Peyer's patch (tissue), 4 donors: ENCODE measurements at regions not wholly inside any gene's neighbourhood (a gene's known extent, or its start where the extent isn't known, plus 50 kb on each side); places are given as distances from the start of the nearest gene placed in this dataset.

Experiments
- DNase-seq, 3 donors: peaks; one replicate each; pipeline ENCODE4 v3.0.0-alpha.2; 2017 to 2019
- H3K27ac ChIP-seq, 4 donors: fragments of 200-600 bp; sonication (generic); one replicate each; pipeline ENCODE4 v1.5.1; 2016 to 2019
- H3K27me3 ChIP-seq, 2 donors: fragments of 200-600 bp; sonication (generic); one replicate each; pipeline ENCODE4 v1.5.1; 2019
- H3K36me3 ChIP-seq, 3 donors: fragments of 200-600 bp; sonication (generic); one replicate each; pipeline ENCODE4 v1.5.1; 2016 to 2019
- H3K4me1 ChIP-seq, 4 donors: fragments of 200-600 bp; sonication (generic); one replicate each; pipeline ENCODE4 v1.5.1; 2016 to 2019
- H3K4me3 ChIP-seq, 4 donors: fragments of 200-600 bp; sonication (generic); 1 replicate in 3 of 4; 2 replicates in 1 of 4; pipeline ENCODE4 v1.5.1; 2016 to 2019; ENCODE audit warnings: mild to moderate bottlenecking in 1 of 4
- H3K9me3 ChIP-seq, 4 donors: fragments of 200-600 bp; sonication (generic); one replicate each; pipeline ENCODE4 v1.5.1; 2016 to 2019; ENCODE audit warnings: mild to moderate bottlenecking in 1 of 4
- POLR2A ChIP-seq, 2 donors: fragments of 450-650 bp; IDR thresholded peaks; one replicate each; pipeline ENCODE4 v1.5.1; 2017; ENCODE audit warnings: antibody characterized with exemption in 2 of 2, mild to moderate bottlenecking in 2 of 2, moderate library complexity in 2 of 2
- TF ChIP-seq, protein P1 (sequence below), 6 experiments: fragments of 450-650 bp in 4 of 6; fragments of 200-600 bp in 2 of 6; sonication (generic) in 1 of 6; IDR thresholded peaks; one replicate each; pipeline ENCODE4 v1.5.1; 2017 to 2019; ENCODE audit warnings: antibody characterized with exemption in 6 of 6, mild to moderate bottlenecking in 3 of 6, moderate library complexity in 1 of 6

DNA sequence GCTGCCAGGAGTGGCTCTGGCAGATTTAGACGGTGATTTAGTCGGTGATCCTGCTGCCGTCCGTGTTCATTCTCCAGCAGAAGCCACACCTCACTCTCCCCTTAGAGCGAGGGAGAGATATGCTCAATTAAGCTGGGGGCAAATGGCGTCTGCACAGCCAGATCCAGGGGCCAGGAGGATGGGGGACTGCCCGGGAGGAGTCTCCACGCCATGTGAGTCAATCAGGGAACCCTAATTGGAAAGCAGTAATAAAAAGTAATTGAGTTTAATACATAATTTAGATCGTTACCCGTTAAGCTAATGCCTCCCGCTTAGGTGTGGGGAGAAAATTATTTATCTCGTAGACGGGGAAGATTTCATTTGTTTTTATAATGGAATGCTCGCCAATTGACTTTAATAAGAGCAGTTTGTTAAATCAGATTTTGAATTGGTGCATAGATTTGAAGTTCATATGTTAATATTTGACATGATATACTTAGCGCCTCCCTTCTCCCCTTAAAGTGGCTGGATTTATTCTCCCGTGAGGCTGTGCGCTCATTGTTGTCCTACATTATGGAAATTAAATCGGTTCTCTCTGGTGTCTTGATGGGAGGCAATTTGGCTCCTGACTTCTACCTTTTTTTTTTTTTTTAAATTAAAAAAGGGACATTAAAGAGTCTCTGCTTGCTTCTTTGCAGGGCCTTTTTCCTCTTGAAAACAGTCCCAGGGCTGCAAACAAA is 104.9 kb upstream of the C14orf180 start:
- no peak for DNase-seq
- Histone ChIP-seq H3K27me3 (no peaks in the 10 kb centered on the region), H3K4me3 (no peak overlapping the region), H3K36me3 (no peaks in the 10 kb centered on the region), H3K4me1 (no peaks in the 10 kb centered on the region), H3K9me3 (no peaks in the 10 kb centered on the region), H3K27ac (no peak overlapping the region)
- TF ChIP-seq, protein P1, sequence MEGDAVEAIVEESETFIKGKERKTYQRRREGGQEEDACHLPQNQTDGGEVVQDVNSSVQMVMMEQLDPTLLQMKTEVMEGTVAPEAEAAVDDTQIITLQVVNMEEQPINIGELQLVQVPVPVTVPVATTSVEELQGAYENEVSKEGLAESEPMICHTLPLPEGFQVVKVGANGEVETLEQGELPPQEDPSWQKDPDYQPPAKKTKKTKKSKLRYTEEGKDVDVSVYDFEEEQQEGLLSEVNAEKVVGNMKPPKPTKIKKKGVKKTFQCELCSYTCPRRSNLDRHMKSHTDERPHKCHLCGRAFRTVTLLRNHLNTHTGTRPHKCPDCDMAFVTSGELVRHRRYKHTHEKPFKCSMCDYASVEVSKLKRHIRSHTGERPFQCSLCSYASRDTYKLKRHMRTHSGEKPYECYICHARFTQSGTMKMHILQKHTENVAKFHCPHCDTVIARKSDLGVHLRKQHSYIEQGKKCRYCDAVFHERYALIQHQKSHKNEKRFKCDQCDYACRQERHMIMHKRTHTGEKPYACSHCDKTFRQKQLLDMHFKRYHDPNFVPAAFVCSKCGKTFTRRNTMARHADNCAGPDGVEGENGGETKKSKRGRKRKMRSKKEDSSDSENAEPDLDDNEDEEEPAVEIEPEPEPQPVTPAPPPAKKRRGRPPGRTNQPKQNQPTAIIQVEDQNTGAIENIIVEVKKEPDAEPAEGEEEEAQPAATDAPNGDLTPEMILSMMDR (IDR thresholded peaks at IDR 0.05), result no peak
- TF ChIP-seq POLR2A (IDR thresholded peaks at IDR 0.05), result no peak

DNA sequence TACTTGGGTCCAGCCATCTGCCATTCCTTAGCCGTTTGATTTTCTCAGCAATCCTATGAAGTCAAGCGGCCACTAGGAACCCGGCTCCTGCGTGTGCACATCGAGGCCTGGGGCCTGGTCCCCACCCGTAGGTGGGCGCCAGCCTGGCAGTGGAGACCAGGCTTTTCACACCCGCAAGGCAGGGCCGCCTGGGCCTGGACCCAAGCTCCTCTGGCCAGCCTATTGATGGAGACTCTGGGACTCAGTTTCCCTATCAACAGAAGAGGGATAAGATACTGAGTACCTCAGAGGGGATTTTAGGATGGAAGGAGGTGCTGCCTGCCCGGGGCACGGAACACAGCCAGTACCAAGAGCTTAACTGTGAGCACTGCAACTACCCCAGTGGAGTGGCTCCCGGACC is 104.3 kb upstream of the C14orf180 start:
- Histone ChIP-seq H3K4me1 (no peaks in the 10 kb centered on the region), H3K27me3 (no peaks in the 10 kb centered on the region), H3K36me3 (no peaks in the 10 kb centered on the region), H3K27ac (no peak overlapping the region), H3K4me3 (no peak overlapping the region), H3K9me3 (no peaks in the 10 kb centered on the region)
- DNase-seq, result no peak
- TF ChIP-seq, protein P1 (IDR thresholded peaks at IDR 0.05), result no peak
- TF ChIP-seq POLR2A (IDR thresholded peaks at IDR 0.05), result no peak

DNA sequence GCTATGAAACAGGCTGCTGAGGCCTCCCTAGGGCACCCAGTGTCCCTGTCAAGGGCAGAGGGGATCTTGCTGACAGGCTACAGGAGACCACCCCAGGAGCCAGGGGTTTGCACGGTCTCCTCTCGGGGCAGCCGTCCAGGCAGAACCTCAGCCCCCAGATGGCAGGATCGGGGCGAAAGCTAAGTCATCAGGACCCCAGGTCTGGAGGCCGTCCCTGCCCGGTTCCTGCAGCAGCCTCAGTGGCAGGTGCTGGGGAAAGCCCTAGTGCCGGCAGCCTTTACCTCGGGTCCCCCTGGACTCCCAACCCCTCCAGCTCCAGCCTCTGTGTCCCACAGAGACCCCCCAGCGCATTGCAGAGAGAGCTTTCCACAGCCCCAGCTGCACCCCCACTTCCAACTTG is 103.8 kb upstream of the C14orf180 start:
- no peak overlapping the region for H3K27ac ChIP-seq
- no peaks in the 10 kb centered on the region for H3K36me3 ChIP-seq
- H3K4me1 ChIP-seq, result no peaks in the 10 kb centered on the region
- peaks cover 0 to 5% (median 0%) of the 10 kb centered on the region in 4 donors for H3K9me3 ChIP-seq
- no peak for DNase-seq
- H3K4me3 ChIP-seq, result no peak overlapping the region
- no peaks in the 10 kb centered on the region for H3K27me3 ChIP-seq
- TF ChIP-seq, protein P1 (IDR thresholded peaks at IDR 0.05), result no peak
- TF ChIP-seq POLR2A (IDR thresholded peaks at IDR 0.05), result no peak

GRCh38 chr14:104476437-104476836 is 103.1 kb upstream of the C14orf180 start:
- Histone ChIP-seq H3K4me1 (no peaks in the 10 kb centered on the region), H3K27me3 (no peaks in the 10 kb centered on the region), H3K27ac (no peak overlapping the region), H3K9me3 (peaks cover 0 to 10% (median 3%) of the 10 kb centered on the region in 4 donors), H3K4me3 (no peak overlapping the region), H3K36me3 (no peaks in the 10 kb centered on the region)
- no peak for DNase-seq
- TF ChIP-seq, protein P1 (IDR thresholded peaks at IDR 0.05), result no peak
- no peak for TF ChIP-seq POLR2A (IDR thresholded peaks at IDR 0.05)

GRCh38 chr14:104477117-104477623 is 102.4 kb upstream of the C14orf180 start:
- TF ChIP-seq, protein P1 (IDR thresholded peaks at IDR 0.05), result no peak
- no peak for TF ChIP-seq POLR2A (IDR thresholded peaks at IDR 0.05)
- peaks cover 0 to 15% (median 5%) of the 10 kb centered on the region in 4 donors for H3K9me3 ChIP-seq
- no peak overlapping the region for H3K27ac ChIP-seq
- no peak overlapping the region for H3K4me3 ChIP-seq
- no peaks in the 10 kb centered on the region for H3K36me3 ChIP-seq
- no peaks in the 10 kb centered on the region for H3K27me3 ChIP-seq
- no peaks in the 10 kb centered on the region for H3K4me1 ChIP-seq
- no peak for DNase-seq
